A673 (cell line): ENCODE measurements at regions not wholly inside any gene's neighbourhood (a gene's known extent, or its start where the extent isn't known, plus 50 kb on each side); places are given as distances from the start of the nearest gene placed in this dataset.

ENCODE experiments used
- BruUV-seq: library from RNA; stranded (reverse); fragments of 400-500 nt; replicated peaks from 2 replicates; lab custom pipeline; 2021; lab: Mats Ljungman, UMichigan
- CTCF ChIA-PET: fragments of 300-600 bp; sonication (Branson Sonifier 250); formaldehyde crosslinking; loops from one replicate; lab custom pipeline; 2022; ENCODE audit warnings: antibody characterized with exemption; lab: Charles Lee
- POLR2A ChIA-PET: fragments of 300-600 bp; sonication (Branson Sonifier 250); formaldehyde crosslinking; loops from one replicate; lab custom pipeline; 2022; ENCODE audit warnings: antibody characterized with exemption; ENCODE audit not compliant: low non-redundant PET; lab: Charles Lee
- DNase-seq: peaks from one replicate; pipeline ENCODE4 v3.0.0-alpha.2; 2015; ENCODE audit warnings: low spot score
- H3K27ac ChIP-seq: fragments of 200-600 bp; sonication (generic); 2 replicates; pipeline ENCODE4 v1.5.1; 2016; ENCODE audit warnings: mixed run types, low read depth, mild to moderate bottlenecking, mixed read lengths, antibody characterized with exemption, low read length; ENCODE audit not compliant: poor library complexity, severe bottlenecking
- H3K27me3 ChIP-seq: fragments of 200-600 bp; sonication (generic); replicated peaks from 2 replicates; pipeline ENCODE4 v1.6.1; 2017; ENCODE audit warnings: mixed run types, low read depth, mild to moderate bottlenecking, mixed read lengths, antibody characterized with exemption, low read length; ENCODE audit not compliant: insufficient read depth, poor library complexity
- H3K36me3 ChIP-seq: fragments of 200-600 bp; sonication (generic); 2 replicates; pipeline ENCODE4 v1.6.1; 2016; ENCODE audit warnings: mixed run types, mild to moderate bottlenecking, mixed read lengths, antibody characterized with exemption, low read length; ENCODE audit not compliant: insufficient read depth, poor library complexity, severe bottlenecking
- H3K4me1 ChIP-seq: fragments of 200-600 bp; sonication (generic); 2 replicates; pipeline ENCODE4 v1.6.1; 2017; ENCODE audit warnings: mixed run types, mild to moderate bottlenecking, mixed read lengths, antibody characterized with exemption, low read length; ENCODE audit not compliant: insufficient read depth, poor library complexity, severe bottlenecking
- H3K4me3 ChIP-seq: fragments of 200-600 bp; sonication (generic); 2 replicates; pipeline ENCODE4 v1.5.1; 2016; ENCODE audit warnings: low read depth, mixed run types, mild to moderate bottlenecking, mixed read lengths, low read length; ENCODE audit not compliant: poor library complexity, severe bottlenecking
- H3K9me3 ChIP-seq: fragments of 200-600 bp; sonication (generic); 2 replicates; pipeline ENCODE4 v1.6.1; 2016; ENCODE audit warnings: mixed run types, low read depth, mild to moderate bottlenecking, mixed read lengths, antibody characterized with exemption, low read length; ENCODE audit not compliant: poor library complexity, severe bottlenecking
- EZH2 ChIP-seq: fragments of 200-600 bp; sonication (generic); IDR thresholded peaks from 2 replicates; pipeline ENCODE4 v1.6.1; 2017; ENCODE audit warnings: borderline replicate concordance, low read depth, mild to moderate bottlenecking, mixed read lengths, antibody characterized with exemption, low read length; ENCODE audit not compliant: poor library complexity, severe bottlenecking
- intact Hi-C: fragments of 100-400 bp; cut with micrococcal nuclease; formaldehyde crosslinking; loops from one replicate; pipeline ENCODE4 v1.10.0; 2022; ENCODE audit not compliant: unreplicated experiment
- TF ChIP-seq, protein P1 (sequence below): fragments of 300-800, 200-600 bp; sonication (generic); conservative IDR thresholded peaks from 2 replicates; pipeline ENCODE4 v1.5.1; 2017; ENCODE audit warnings: low read depth, mild to moderate bottlenecking, antibody characterized with exemption, low read length, moderate library complexity, mixed read lengths

DNA sequence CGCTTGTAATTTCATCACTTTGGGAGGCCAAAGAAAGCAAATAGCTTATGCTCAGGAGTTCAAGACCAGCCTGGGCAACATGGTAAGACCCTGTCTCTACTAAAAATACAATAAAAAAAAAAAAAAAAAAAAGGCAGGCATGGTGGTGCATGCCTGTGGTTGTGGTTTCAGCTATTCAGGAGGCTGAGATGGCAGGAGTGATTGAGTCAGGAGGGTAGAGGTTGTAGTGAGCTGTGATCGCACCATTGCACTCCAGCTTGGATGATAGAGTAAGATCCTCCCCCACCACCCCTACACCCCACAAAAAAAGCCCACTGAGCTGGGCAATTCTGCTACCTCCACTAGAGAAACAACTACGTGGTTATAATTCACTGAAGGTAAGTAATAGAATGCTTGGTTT is 118.8 kb upstream of the PCDH18 start:
- BruUV-seq = no TSS peak
- no peaks in the 10 kb centered on the region for H3K36me3 ChIP-seq
- no peaks in the 10 kb centered on the region for H3K4me1 ChIP-seq
- no peaks in the 10 kb centered on the region for H3K27me3 ChIP-seq
- no peak overlapping the region for H3K27ac ChIP-seq
- CTCF ChIA-PET = no interaction called here
- POLR2A ChIA-PET = no interaction called here
- intact Hi-C loops = no loop called here
- TF ChIP-seq, protein P1, sequence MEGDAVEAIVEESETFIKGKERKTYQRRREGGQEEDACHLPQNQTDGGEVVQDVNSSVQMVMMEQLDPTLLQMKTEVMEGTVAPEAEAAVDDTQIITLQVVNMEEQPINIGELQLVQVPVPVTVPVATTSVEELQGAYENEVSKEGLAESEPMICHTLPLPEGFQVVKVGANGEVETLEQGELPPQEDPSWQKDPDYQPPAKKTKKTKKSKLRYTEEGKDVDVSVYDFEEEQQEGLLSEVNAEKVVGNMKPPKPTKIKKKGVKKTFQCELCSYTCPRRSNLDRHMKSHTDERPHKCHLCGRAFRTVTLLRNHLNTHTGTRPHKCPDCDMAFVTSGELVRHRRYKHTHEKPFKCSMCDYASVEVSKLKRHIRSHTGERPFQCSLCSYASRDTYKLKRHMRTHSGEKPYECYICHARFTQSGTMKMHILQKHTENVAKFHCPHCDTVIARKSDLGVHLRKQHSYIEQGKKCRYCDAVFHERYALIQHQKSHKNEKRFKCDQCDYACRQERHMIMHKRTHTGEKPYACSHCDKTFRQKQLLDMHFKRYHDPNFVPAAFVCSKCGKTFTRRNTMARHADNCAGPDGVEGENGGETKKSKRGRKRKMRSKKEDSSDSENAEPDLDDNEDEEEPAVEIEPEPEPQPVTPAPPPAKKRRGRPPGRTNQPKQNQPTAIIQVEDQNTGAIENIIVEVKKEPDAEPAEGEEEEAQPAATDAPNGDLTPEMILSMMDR = no peak
- no peak for TF ChIP-seq EZH2
- no peaks in the 10 kb centered on the region for H3K9me3 ChIP-seq
- DNase-seq = no peak
- H3K4me3 ChIP-seq = no peak overlapping the region

DNA sequence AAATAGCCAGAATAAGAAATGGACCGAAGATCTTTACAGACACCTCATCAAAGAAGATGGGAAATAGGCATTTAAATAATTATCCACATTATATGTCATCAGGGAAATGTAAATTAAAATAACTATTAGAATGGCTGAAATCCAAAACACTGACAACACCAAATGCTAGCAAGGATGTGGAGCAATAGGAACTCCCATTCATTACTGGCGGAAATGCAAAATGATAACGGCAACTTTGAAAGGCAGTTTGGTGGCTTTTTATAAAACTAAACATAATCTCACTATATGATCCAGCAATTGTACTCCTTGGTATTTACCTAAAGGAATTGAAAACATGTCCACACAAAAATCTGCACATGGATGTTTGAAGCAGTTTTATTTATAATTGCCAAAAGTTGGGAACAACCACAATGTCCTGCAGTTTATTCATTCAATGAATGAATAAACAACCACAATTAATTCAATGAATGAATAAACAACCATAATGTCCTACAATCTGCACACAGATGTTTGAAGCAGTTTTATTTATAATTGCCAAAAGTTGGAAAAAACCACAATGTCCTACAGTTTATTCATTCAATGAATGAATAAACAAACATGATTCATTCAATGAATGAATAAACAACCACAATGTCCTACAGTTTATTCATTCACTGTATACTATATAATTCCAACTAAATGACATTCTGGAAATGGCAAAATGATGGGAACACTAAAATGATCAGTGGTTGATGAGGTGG is 117.6 kb upstream of the PCDH18 start:
- POLR2A ChIA-PET = no interaction called here
- Histone ChIP-seq H3K36me3 (no peaks in the 10 kb centered on the region), H3K27me3 (no peaks in the 10 kb centered on the region), H3K27ac (no peak overlapping the region), H3K4me1 (no peaks in the 10 kb centered on the region), H3K4me3 (no peak overlapping the region), H3K9me3 (no peaks in the 10 kb centered on the region)
- CTCF ChIA-PET = no interaction called here
- intact Hi-C loops = no loop called here
- DNase-seq = no peak
- TF ChIP-seq, protein P1 = no peak
- TF ChIP-seq EZH2 = no peak
- no TSS peak for BruUV-seq

DNA sequence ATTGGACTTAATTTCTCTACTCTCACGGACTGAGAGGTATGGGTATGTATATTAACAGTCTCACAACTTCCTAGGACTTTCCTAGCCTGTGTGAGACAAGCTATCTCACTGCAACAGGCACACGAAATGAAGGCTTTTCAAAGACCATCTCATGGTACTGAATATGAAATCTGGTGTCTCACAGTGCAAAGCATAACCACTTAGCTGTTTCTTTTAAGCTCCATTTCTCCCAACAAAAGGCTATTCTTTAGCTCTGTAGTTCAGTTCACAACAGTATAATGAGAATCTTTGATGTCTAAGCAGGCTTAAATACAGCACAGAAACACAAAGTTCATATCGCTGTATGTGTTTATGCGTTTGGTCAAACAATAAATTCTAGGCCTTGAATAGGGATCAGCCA is 116.2 kb upstream of the PCDH18 start:
- H3K27ac ChIP-seq = no peak overlapping the region
- TF ChIP-seq EZH2 = no peak
- TF ChIP-seq, protein P1 = no peak
- POLR2A ChIA-PET = no interaction called here

More for the DNA sequence above, 116.2 kb upstream of the PCDH18 start:
- CTCF ChIA-PET = no interaction called here
- Histone ChIP-seq H3K4me1 (no peaks in the 10 kb centered on the region), H3K9me3 (no peaks in the 10 kb centered on the region), H3K4me3 (no peak overlapping the region), H3K27me3 (no peaks in the 10 kb centered on the region), H3K36me3 (no peaks in the 10 kb centered on the region)
- intact Hi-C loops = no loop called here
- DNase-seq = no peak
- no TSS peak for BruUV-seq
